ENCODE measurements at regions not wholly inside any gene's neighbourhood (a gene's known extent, or its start where the extent isn't known, plus 50 kb on each side); places are given as distances from the start of the nearest gene placed in this dataset.

GRCh38 chr5:110341836-110342235 lies 384.6 kb downstream of the TMEM232 start:
- no peak for TF ChIP-seq POLR2A (IDR thresholded peaks at IDR 0.05)
- TF ChIP-seq CTCF (IDR thresholded peaks at IDR 0.05), result no peak

Data from adrenal gland (tissue), 5 donors.